Left renal cortex interstitium (tissue), 4 donors: ENCODE measurements at regions not wholly inside any gene's neighbourhood (a gene's known extent, or its start where the extent isn't known, plus 50 kb on each side); places are given as distances from the start of the nearest gene placed in this dataset.

Experiments used
- DNase-seq, 4 donors: peaks; one replicate each; pipeline ENCODE4 v3.0.0-alpha.2; 2013; ENCODE audit warnings: low read depth in 4 of 4, low spot score in 2 of 4, missing footprints in 1 of 4

- no peak for DNase-seq
These were observed 1172.2 kb upstream of the GJE1 start for GRCh38 chr6:140960566-140960965.

- DNase-seq: no peak
These were observed 1175.3 kb upstream of the GJE1 start for GRCh38 chr6:140957386-140957785.

GRCh38 chr6:140956571-140957369 is 1176.0 kb upstream of the GJE1 start:
- no peak for DNase-seq

- DNase-seq: no peak
These were observed 1192.3 kb upstream of the GJE1 start for GRCh38 chr6:140940251-140940925.

- no peak for DNase-seq
These were observed 1199.8 kb upstream of the GJE1 start for GRCh38 chr6:140932909-140933308.

- DNase-seq: no peak
These were observed 1201.1 kb upstream of the GJE1 start for GRCh38 chr6:140931581-140931980.

- DNase-seq: no peak
These were observed 1203.6 kb upstream of the GJE1 start for GRCh38 chr6:140929121-140929520.

- no peak for DNase-seq
These were observed 1209.7 kb upstream of the GJE1 start for GRCh38 chr6:140923048-140923447.

GRCh38 chr6:140921366-140922226 is 1211.1 kb upstream of the GJE1 start:
- peak; percentile 22 to 41 (median 32) for DNase-seq

- no peak for DNase-seq
These were observed 1214.8 kb upstream of the GJE1 start for GRCh38 chr6:140917911-140918310.

- no peak for DNase-seq
These were observed 1217.2 kb upstream of the GJE1 start for GRCh38 chr6:140915551-140915950.

GRCh38 chr6:140915103-140915502 is 1217.6 kb upstream of the GJE1 start:
- no peak for DNase-seq

GRCh38 chr6:140912686-140913085 is 1220.0 kb upstream of the GJE1 start:
- no peak for DNase-seq

GRCh38 chr6:140909625-140910024 is 1223.1 kb upstream of the GJE1 start:
- no peak for DNase-seq

- DNase-seq: no peak
These were observed 1223.6 kb upstream of the GJE1 start for GRCh38 chr6:140909156-140909555.

GRCh38 chr6:140908505-140908904 is 1224.2 kb upstream of the GJE1 start:
- DNase-seq: no peak

GRCh38 chr6:140907235-140907634 is 1225.5 kb upstream of the GJE1 start:
- no peak for DNase-seq

GRCh38 chr6:140905724-140906123 is 1227.0 kb upstream of the GJE1 start:
- no peak for DNase-seq

GRCh38 chr6:140905050-140905449 is 1227.7 kb upstream of the GJE1 start:
- DNase-seq: no peak

GRCh38 chr6:140897804-140898573 is 1234.7 kb upstream of the GJE1 start:
- DNase-seq: no peak
